OCI-LY7 (cell line): ENCODE measurements at regions not wholly inside any gene's neighbourhood (a gene's known extent, or its start where the extent isn't known, plus 50 kb on each side); places are given as distances from the start of the nearest gene placed in this dataset.

Experiments
- EZH2phosphoT487 ChIP-seq: fragments of 200-600 bp; sonication (generic); IDR thresholded peaks from 2 replicates; pipeline ENCODE4 v1.6.1; 2018; ENCODE audit warnings: low read depth, borderline replicate concordance, mild to moderate bottlenecking, mixed run types, antibody characterized with exemption, low read length, moderate library complexity, mixed read lengths
- TF ChIP-seq, protein P1 (sequence below): fragments of 200-600 bp; sonication (generic); conservative IDR thresholded peaks from 2 replicates; pipeline ENCODE4 v1.5.1; 2014; ENCODE audit warnings: mild to moderate bottlenecking, antibody characterized with exemption, low read length, moderate library complexity, mixed read lengths

DNA sequence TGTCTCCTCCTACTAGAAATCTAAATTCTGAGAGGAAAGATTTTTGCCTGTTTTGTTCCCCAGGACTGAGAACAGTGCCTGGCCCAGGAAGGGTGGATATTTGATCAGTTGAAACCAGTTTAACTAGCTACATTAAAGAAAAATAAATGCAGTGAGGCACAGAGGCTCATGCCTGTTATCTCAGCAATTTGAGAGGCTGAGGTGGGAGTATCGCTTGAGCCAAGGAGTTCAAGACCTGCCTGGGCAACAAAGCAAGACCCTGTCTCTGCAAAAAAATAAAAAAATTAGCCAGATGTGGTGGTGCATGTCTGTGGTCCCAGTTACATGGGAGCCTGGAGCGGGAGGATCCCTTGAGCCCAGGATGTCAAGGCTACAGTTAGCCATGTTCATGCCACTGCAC lies 104.8 kb upstream of the CPEB4 start:
- TF ChIP-seq, protein P1, sequence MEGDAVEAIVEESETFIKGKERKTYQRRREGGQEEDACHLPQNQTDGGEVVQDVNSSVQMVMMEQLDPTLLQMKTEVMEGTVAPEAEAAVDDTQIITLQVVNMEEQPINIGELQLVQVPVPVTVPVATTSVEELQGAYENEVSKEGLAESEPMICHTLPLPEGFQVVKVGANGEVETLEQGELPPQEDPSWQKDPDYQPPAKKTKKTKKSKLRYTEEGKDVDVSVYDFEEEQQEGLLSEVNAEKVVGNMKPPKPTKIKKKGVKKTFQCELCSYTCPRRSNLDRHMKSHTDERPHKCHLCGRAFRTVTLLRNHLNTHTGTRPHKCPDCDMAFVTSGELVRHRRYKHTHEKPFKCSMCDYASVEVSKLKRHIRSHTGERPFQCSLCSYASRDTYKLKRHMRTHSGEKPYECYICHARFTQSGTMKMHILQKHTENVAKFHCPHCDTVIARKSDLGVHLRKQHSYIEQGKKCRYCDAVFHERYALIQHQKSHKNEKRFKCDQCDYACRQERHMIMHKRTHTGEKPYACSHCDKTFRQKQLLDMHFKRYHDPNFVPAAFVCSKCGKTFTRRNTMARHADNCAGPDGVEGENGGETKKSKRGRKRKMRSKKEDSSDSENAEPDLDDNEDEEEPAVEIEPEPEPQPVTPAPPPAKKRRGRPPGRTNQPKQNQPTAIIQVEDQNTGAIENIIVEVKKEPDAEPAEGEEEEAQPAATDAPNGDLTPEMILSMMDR, result no peak
- no peak for TF ChIP-seq EZH2phosphoT487
